H1 (cell line): ENCODE measurements at regions not wholly inside any gene's neighbourhood (a gene's known extent, or its start where the extent isn't known, plus 50 kb on each side); places are given as distances from the start of the nearest gene placed in this dataset.

Source experiments
- CTCF ChIA-PET: fragments of 300-600 bp; sonication (Branson Sonifier 250); formaldehyde crosslinking; loops from one replicate; lab custom pipeline; 2021; ENCODE audit not compliant: partially characterized antibody; lab: Charles Lee
- POLR2A ChIA-PET: fragments of 300-600 bp; sonication (Branson Sonifier 250); formaldehyde crosslinking; loops from one replicate; lab custom pipeline; 2021; ENCODE audit warnings: inconsistent platforms; ENCODE audit not compliant: partially characterized antibody; lab: Charles Lee
- DNase-seq, 2 experiments: peaks; one replicate each; pipeline versions ENCODE4 v3.0.0 to v3.0.0-alpha.2; 2010 to 2022; ENCODE audit warnings: low spot score in 2 of 2, low read depth in 1 of 2, mixed read lengths in 1 of 2
- FAIRE-seq: peaks from 2 replicates; lab custom pipeline; 2011; peaks lifted over from hg19 to GRCh38; lab: Jason Lieb, UNC
- H2AFZ ChIP-seq: 2 replicates; pipeline ENCODE4 v1.8.1; 2012; ENCODE audit warnings: low read length, inconsistent platforms
- H2AK5ac ChIP-seq: 2 replicates; pipeline ENCODE4 v1.6.1; 2013; ENCODE audit warnings: low read depth, low read length
- H2BK120ac ChIP-seq: replicated peaks from 2 replicates; pipeline ENCODE3; 2013; ENCODE audit warnings: low read depth, low read length, inconsistent platforms
- H2BK12ac ChIP-seq: 2 replicates; pipeline ENCODE4 v1.6.1; 2013; ENCODE audit warnings: low read depth, low read length
- H2BK15ac ChIP-seq: 2 replicates; pipeline ENCODE4 v1.6.1; 2013; ENCODE audit warnings: low read length
- H2BK20ac ChIP-seq: 2 replicates; pipeline ENCODE4 v1.6.1; 2013; ENCODE audit warnings: low read length
- H2BK5ac ChIP-seq: 2 replicates; pipeline ENCODE4 v1.6.1; 2013; ENCODE audit warnings: low read depth, low read length
- H3K14ac ChIP-seq: 2 replicates; pipeline ENCODE4 v1.6.1; 2013; ENCODE audit warnings: inconsistent platforms; ENCODE audit not compliant: insufficient read length
- H3K18ac ChIP-seq: 2 replicates; pipeline ENCODE4 v1.6.1; 2013; ENCODE audit warnings: low read length; ENCODE audit errors: extremely low read depth
- H3K23ac ChIP-seq: 2 replicates; pipeline ENCODE4 v1.6.1; 2013; ENCODE audit warnings: inconsistent platforms; ENCODE audit not compliant: insufficient read length
- H3K23me2 ChIP-seq: 2 replicates; pipeline ENCODE4 v1.6.1; 2013; ENCODE audit warnings: low read depth, low read length
- H3K27ac ChIP-seq: 2 replicates; pipeline ENCODE4 v1.6.1; 2011; ENCODE audit warnings: low read depth, low read length, inconsistent platforms
- H3K27me3 ChIP-seq, 4 experiments: replicated peaks in 1 of 4; 1 replicate in 1 of 4; 2 replicates in 3 of 4; pipeline versions ENCODE4 v1.6.1 to v1.8.1; 2011 to 2013; ENCODE audit warnings: low read length in 3 of 4, mild to moderate bottlenecking in 3 of 4, inconsistent platforms in 2 of 4, mixed read lengths in 2 of 4, moderate library complexity in 1 of 4; ENCODE audit not compliant: control insufficient read depth in 3 of 4, insufficient read depth in 3 of 4; ENCODE audit errors: extremely low read depth in 1 of 4
- H3K36me3 ChIP-seq, 4 experiments: 2 replicates each; pipeline versions ENCODE4 v1.6.1 to v1.8.1; 2011 to 2013; ENCODE audit warnings: mild to moderate bottlenecking in 4 of 4, low read length in 3 of 4, moderate library complexity in 2 of 4, control low read depth in 1 of 4, inconsistent platforms in 1 of 4; ENCODE audit not compliant: insufficient read depth in 4 of 4, control insufficient read depth in 2 of 4
- H3K4ac ChIP-seq: replicated peaks from 2 replicates; pipeline ENCODE3; 2013; ENCODE audit warnings: low read length, low read depth, mixed read lengths, inconsistent platforms; ENCODE audit not compliant: insufficient read length
- H3K4me1 ChIP-seq, 4 experiments: replicated peaks in 1 of 4; 1 replicate in 1 of 4; 2 replicates in 3 of 4; pipeline versions ENCODE4 v1.6.1 to v1.8.1; 2011 to 2013; ENCODE audit warnings: low read length in 3 of 4, inconsistent platforms in 2 of 4, mixed read lengths in 1 of 4; ENCODE audit not compliant: insufficient read depth in 4 of 4, control insufficient read depth in 3 of 4
- H3K4me2 ChIP-seq, 2 experiments: 2 replicates each; pipeline versions ENCODE4 v1.6.1 to v1.8.1; 2011 to 2013; ENCODE audit warnings: low read depth in 2 of 2, low read length in 2 of 2, control low read depth in 1 of 2, inconsistent platforms in 1 of 2, mild to moderate bottlenecking in 1 of 2; ENCODE audit not compliant: insufficient read depth in 1 of 2
- H3K4me3 ChIP-seq, 4 experiments: fragments of 200-600, 300-600 bp in 1 of 4; sonication (generic), shearing (Covaris generic), sonication (Bioruptor Twin) in 1 of 4; 2 replicates each; pipeline versions ENCODE4 v1.5.1 to v1.8.1; 2011 to 2016; ENCODE audit warnings: low read length in 4 of 4, low read depth in 3 of 4, control low read depth in 2 of 4, inconsistent platforms in 2 of 4, mild to moderate bottlenecking in 2 of 4, mixed read lengths in 1 of 4, moderate library complexity in 1 of 4; ENCODE audit not compliant: insufficient read depth in 2 of 4; ENCODE audit errors: extremely low read depth in 1 of 4
- H3K56ac ChIP-seq: replicated peaks from 2 replicates; pipeline ENCODE3; 2013; ENCODE audit warnings: low read depth, mild to moderate bottlenecking, mixed read lengths, low read length, inconsistent platforms; ENCODE audit not compliant: insufficient read length
- H3K79me1 ChIP-seq: 2 replicates; pipeline ENCODE4 v1.6.1; 2013; ENCODE audit warnings: low read depth, low read length, control low read depth
- H3K79me2 ChIP-seq, 2 experiments: 2 replicates each; pipeline versions ENCODE4 v1.6.1 to v1.8.1; 2012 to 2013; ENCODE audit warnings: low read length in 2 of 2, mild to moderate bottlenecking in 2 of 2, inconsistent platforms in 1 of 2; ENCODE audit not compliant: insufficient read depth in 2 of 2, control insufficient read depth in 1 of 2
- H3K9ac ChIP-seq, 4 experiments: replicated peaks in 1 of 4; 1 replicate in 1 of 4; 2 replicates in 3 of 4; pipeline versions ENCODE4 v1.6.1 to v1.8.1; 2011 to 2013; ENCODE audit warnings: low read depth in 3 of 4, low read length in 3 of 4, control low read depth in 2 of 4, mild to moderate bottlenecking in 2 of 4, moderate library complexity in 2 of 4, inconsistent platforms in 1 of 4; ENCODE audit errors: extremely low read depth in 1 of 4
- H3K9me3 ChIP-seq, 2 experiments: 2 replicates each; pipeline versions ENCODE4 v1.6.1 to v1.8.1; 2012 to 2013; ENCODE audit warnings: mild to moderate bottlenecking in 2 of 2, moderate library complexity in 2 of 2, control low read depth in 1 of 2, inconsistent platforms in 1 of 2, low read depth in 1 of 2, low read length in 1 of 2, mixed read lengths in 1 of 2; ENCODE audit not compliant: insufficient read depth in 2 of 2
- H4K20me1 ChIP-seq, 2 experiments: replicated peaks in 1 of 2; 2 replicates each; pipeline versions ENCODE3 to v1.8.1; 2011 to 2013; ENCODE audit warnings: inconsistent platforms in 2 of 2, low read length in 2 of 2, mild to moderate bottlenecking in 1 of 2; ENCODE audit not compliant: insufficient read depth in 2 of 2, control insufficient read depth in 1 of 2
- H4K5ac ChIP-seq: 2 replicates; pipeline ENCODE4 v1.6.1; 2013; ENCODE audit warnings: low read length, low read depth, mixed read lengths, inconsistent platforms; ENCODE audit not compliant: insufficient read length
- H4K8ac ChIP-seq: 2 replicates; pipeline ENCODE4 v1.8.0; 2013; ENCODE audit warnings: mild to moderate bottlenecking, moderate library complexity, low read length, inconsistent platforms; ENCODE audit not compliant: insufficient read depth; ENCODE audit errors: extremely low read depth
- H4K91ac ChIP-seq: replicated peaks from 2 replicates; pipeline ENCODE3; 2013; ENCODE audit warnings: low read length, mixed read lengths, inconsistent platforms; ENCODE audit not compliant: insufficient read length
- ASH2L ChIP-seq: fragments of 200-600, 300-600 bp; sonication (generic); IDR thresholded peaks from one replicate; pipeline ENCODE4 v1.7.1; 2017; ENCODE audit warnings: low read length
- BACH1 ChIP-seq: IDR thresholded peaks from 2 replicates; pipeline ENCODE4 v1.6.1; 2012; ENCODE audit warnings: low read length, improper control_type of control experiment
- CTBP2 ChIP-seq: IDR thresholded peaks from 2 replicates; pipeline ENCODE4 v1.7.0; 2011; ENCODE audit warnings: borderline replicate concordance, mild to moderate bottlenecking, moderate library complexity, mixed read lengths, low read length; ENCODE audit not compliant: insufficient read depth, insufficient read length
- JUND ChIP-seq: IDR thresholded peaks from 2 replicates; pipeline ENCODE4 v1.6.1; 2011; ENCODE audit warnings: mild to moderate bottlenecking, improper control_type of control experiment, low read length
- KDM5A ChIP-seq: fragments of 200-600 bp; IDR thresholded peaks from 2 replicates; pipeline ENCODE4 v1.7.1; 2012; ENCODE audit warnings: mild to moderate bottlenecking, low read length, inconsistent platforms, mixed read lengths
- PHF8 ChIP-seq: fragments of 200-600 bp; sonication (generic); conservative IDR thresholded peaks from 2 replicates; pipeline ENCODE4 v1.7.1; 2012; ENCODE audit warnings: low read depth, mild to moderate bottlenecking, inconsistent platforms, low read length, moderate library complexity
- SIRT6 ChIP-seq: IDR thresholded peaks from one replicate; pipeline ENCODE4 v1.7.1; 2012; ENCODE audit warnings: low read length, inconsistent platforms
- SIX5 ChIP-seq: IDR thresholded peaks from 2 replicates; pipeline ENCODE4 v1.6.1; 2011; ENCODE audit warnings: mild to moderate bottlenecking, low read depth, low read length
- SP2 ChIP-seq: IDR thresholded peaks from 2 replicates; pipeline ENCODE4 v1.6.1; 2012; ENCODE audit warnings: mild to moderate bottlenecking, low read length, inconsistent platforms
- SRF ChIP-seq: IDR thresholded peaks from 2 replicates; pipeline ENCODE4 v1.6.1; 2011; ENCODE audit warnings: mild to moderate bottlenecking, low read depth, low read length, moderate library complexity
- TBP ChIP-seq: IDR thresholded peaks from 2 replicates; pipeline ENCODE4 v1.6.1; 2011; ENCODE audit warnings: low read depth, low read length, improper control_type of control experiment
- WGBS, 2 experiments: shearing (Covaris generic) in 1 of 2; methylation state at CpG; one replicate each; pipeline versions ENCODE4 v1.1.6 to v1.1.7; 2013 to 2015; ENCODE audit warnings: low lambda C conversion rate in 2 of 2, mixed read lengths in 2 of 2, inconsistent platforms in 1 of 2, low coverage in 1 of 2, missing lambda C conversion rate in 1 of 2; ENCODE audit not compliant: insufficient replicate concordance in 2 of 2, insufficient coverage in 1 of 2, insufficient read length in 1 of 2; ENCODE audit errors: extremely low coverage in 1 of 2, missing lambda C conversion rate in 1 of 2; 5-methylcytosine and 5-hydroxymethylcytosine counted together
- TF ChIP-seq, protein P1 (sequence below): IDR thresholded peaks from 2 replicates; pipeline ENCODE4 v1.6.1; 2011; ENCODE audit warnings: low read depth, mild to moderate bottlenecking, low read length; ENCODE audit not compliant: insufficient read depth
- TF ChIP-seq, protein P2 (sequence below), 3 experiments: IDR thresholded peaks; 1 replicate in 2 of 3; 2 replicates in 1 of 3; pipeline versions ENCODE4 v1.5.1 to v1.6.1; 2011; ENCODE audit warnings: low read length in 3 of 3, mild to moderate bottlenecking in 3 of 3, inconsistent platforms in 2 of 3, low read depth in 1 of 3, moderate library complexity in 1 of 3; ENCODE audit not compliant: insufficient read depth in 1 of 3; ENCODE audit errors: control extremely low read depth in 1 of 3

DNA sequence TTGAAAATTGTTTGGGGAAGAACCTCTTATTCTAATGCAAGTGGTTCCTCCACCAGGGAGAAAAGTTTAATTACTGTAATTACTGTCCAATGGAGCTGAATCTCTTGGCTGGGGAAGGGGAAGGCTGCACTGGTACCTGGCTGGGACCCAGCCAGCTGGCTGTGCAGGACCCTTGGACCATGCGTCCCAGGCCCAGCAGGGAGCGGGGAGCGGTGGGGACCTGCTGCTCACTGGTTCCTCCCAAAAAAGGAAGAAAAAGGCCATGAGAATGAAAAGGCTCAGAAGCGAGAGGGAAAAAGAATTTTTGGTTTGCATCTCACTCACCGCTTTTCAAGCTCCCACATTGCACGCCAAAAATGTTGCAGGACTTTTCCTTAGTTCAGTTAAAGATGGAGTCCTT, 333.5 kb downstream of the FAM47B start:
- H3K9ac ChIP-seq, result no peak overlapping the region
- H3K79me1 ChIP-seq, result no peaks in the 10 kb centered on the region
- no peak overlapping the region for H2BK5ac ChIP-seq
- H2AK5ac ChIP-seq, result no peak overlapping the region
- H4K91ac ChIP-seq, result no peak overlapping the region
- H3K27ac ChIP-seq, result no peak overlapping the region
- no peak overlapping the region for H3K4me3 ChIP-seq
- H2BK15ac ChIP-seq, result no peak overlapping the region
- no peaks in the 10 kb centered on the region for H3K9me3 ChIP-seq
- no peaks in the 10 kb centered on the region for H4K20me1 ChIP-seq
- no peak overlapping the region for H3K18ac ChIP-seq
- no peak overlapping the region for H4K5ac ChIP-seq
- H2BK20ac ChIP-seq, result no peak overlapping the region
- H2BK120ac ChIP-seq, result no peak overlapping the region
- H3K27me3 ChIP-seq, result no peaks in the 10 kb centered on the region
- ChIA-PET POLR2A (no interaction called here), CTCF (interaction anchor here (0.7 kb wide), 1 partner anchor 158 kb away, joined by 3 read pairs; no protein-coding TSS in a partner anchor)
- H4K8ac ChIP-seq, result no peak overlapping the region
- H3K14ac ChIP-seq, result no peak overlapping the region
- DNase-seq (no peak), FAIRE-seq (no peak)
- no peak overlapping the region for H3K23ac ChIP-seq
- H3K79me2 ChIP-seq, result no peaks in the 10 kb centered on the region
- H3K4ac ChIP-seq, result no peak overlapping the region
- H3K56ac ChIP-seq, result no peak overlapping the region
- no peak overlapping the region for H2BK12ac ChIP-seq
- 100% methylated on average over 4 of the region's 6 CpGs; no CpG with 5 or more reads in 1 of the 2 experiments for WGBS, 2 experiments
- H3K23me2 ChIP-seq, result no peaks in the 10 kb centered on the region
- no peak overlapping the region for H2AFZ ChIP-seq
- no peaks in the 10 kb centered on the region for H3K36me3 ChIP-seq
- no peaks in the 10 kb centered on the region for H3K4me1 ChIP-seq
- no peak overlapping the region for H3K4me2 ChIP-seq
- no peak for TF ChIP-seq CTBP2
- TF ChIP-seq KDM5A, result no peak
- TF ChIP-seq SIRT6, result no peak
- TF ChIP-seq, protein P1, sequence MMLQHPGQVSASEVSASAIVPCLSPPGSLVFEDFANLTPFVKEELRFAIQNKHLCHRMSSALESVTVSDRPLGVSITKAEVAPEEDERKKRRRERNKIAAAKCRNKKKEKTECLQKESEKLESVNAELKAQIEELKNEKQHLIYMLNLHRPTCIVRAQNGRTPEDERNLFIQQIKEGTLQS, result no peak
- TF ChIP-seq JUND, result no peak
- TF ChIP-seq, protein P2, sequence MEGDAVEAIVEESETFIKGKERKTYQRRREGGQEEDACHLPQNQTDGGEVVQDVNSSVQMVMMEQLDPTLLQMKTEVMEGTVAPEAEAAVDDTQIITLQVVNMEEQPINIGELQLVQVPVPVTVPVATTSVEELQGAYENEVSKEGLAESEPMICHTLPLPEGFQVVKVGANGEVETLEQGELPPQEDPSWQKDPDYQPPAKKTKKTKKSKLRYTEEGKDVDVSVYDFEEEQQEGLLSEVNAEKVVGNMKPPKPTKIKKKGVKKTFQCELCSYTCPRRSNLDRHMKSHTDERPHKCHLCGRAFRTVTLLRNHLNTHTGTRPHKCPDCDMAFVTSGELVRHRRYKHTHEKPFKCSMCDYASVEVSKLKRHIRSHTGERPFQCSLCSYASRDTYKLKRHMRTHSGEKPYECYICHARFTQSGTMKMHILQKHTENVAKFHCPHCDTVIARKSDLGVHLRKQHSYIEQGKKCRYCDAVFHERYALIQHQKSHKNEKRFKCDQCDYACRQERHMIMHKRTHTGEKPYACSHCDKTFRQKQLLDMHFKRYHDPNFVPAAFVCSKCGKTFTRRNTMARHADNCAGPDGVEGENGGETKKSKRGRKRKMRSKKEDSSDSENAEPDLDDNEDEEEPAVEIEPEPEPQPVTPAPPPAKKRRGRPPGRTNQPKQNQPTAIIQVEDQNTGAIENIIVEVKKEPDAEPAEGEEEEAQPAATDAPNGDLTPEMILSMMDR (IDR thresholded peaks at IDR 0.05; ENCODE audit: control extremely low read depth in 1 of 3, insufficient read depth in 1 of 3, low read depth in 1 of 3, low read length in 3 of 3), result no peak
- no peak for TF ChIP-seq TBP
- no peak for TF ChIP-seq SIX5
- no peak for TF ChIP-seq ASH2L
- no peak for TF ChIP-seq SP2
- no peak for TF ChIP-seq SRF
- no peak for TF ChIP-seq BACH1
- no peak for TF ChIP-seq PHF8
